Esophagus (tissue), 2 donors: ENCODE measurements at regions not wholly inside any gene's neighbourhood (a gene's known extent, or its start where the extent isn't known, plus 50 kb on each side); places are given as distances from the start of the nearest gene placed in this dataset.

Source experiments
- H3K27ac ChIP-seq, 2 donors: one replicate each; pipeline ENCODE4 v1.5.1; 2013; ENCODE audit warnings: low read depth in 2 of 2, mild to moderate bottlenecking in 2 of 2, inconsistent platforms in 1 of 2, low read length in 1 of 2, moderate library complexity in 1 of 2
- H3K27me3 ChIP-seq, 2 donors: one replicate each; pipeline ENCODE4 v1.6.1; 2013; ENCODE audit warnings: low read length in 2 of 2, control low read depth in 1 of 2, mild to moderate bottlenecking in 1 of 2; ENCODE audit not compliant: insufficient read depth in 2 of 2, control insufficient read depth in 1 of 2
- H3K36me3 ChIP-seq, 2 donors: one replicate each; pipeline ENCODE4 v1.6.1; 2013; ENCODE audit warnings: low read length in 1 of 2; ENCODE audit not compliant: control insufficient read depth in 2 of 2, insufficient read depth in 2 of 2
- H3K4me1 ChIP-seq, 2 donors: one replicate each; pipeline ENCODE4 v1.6.1; 2013; ENCODE audit warnings: low read length in 1 of 2; ENCODE audit not compliant: control insufficient read depth in 2 of 2, insufficient read depth in 2 of 2
- H3K4me3 ChIP-seq, 2 donors: one replicate each; pipeline ENCODE4 v1.5.1; 2013; ENCODE audit warnings: low read length in 2 of 2, mild to moderate bottlenecking in 2 of 2, low read depth in 1 of 2, moderate library complexity in 1 of 2
- H3K9me3 ChIP-seq, 2 donors: one replicate each; pipeline ENCODE4 v1.6.1; 2013; ENCODE audit warnings: mild to moderate bottlenecking in 2 of 2, low read depth in 1 of 2, low read length in 1 of 2, moderate library complexity in 1 of 2; ENCODE audit not compliant: control insufficient read depth in 2 of 2, insufficient read depth in 1 of 2
- WGBS, 2 donors: extraction: QIAGEN DNeasy Blood & Tissue Kit; methylation state at CpG; one replicate each; pipeline ENCODE4 v1.1.7; 2013; 5-methylcytosine and 5-hydroxymethylcytosine counted together
- donor health status: healthy with polysubstance abuse.
- donor health status: Bipolar disorder and iron deficiency.

DNA sequence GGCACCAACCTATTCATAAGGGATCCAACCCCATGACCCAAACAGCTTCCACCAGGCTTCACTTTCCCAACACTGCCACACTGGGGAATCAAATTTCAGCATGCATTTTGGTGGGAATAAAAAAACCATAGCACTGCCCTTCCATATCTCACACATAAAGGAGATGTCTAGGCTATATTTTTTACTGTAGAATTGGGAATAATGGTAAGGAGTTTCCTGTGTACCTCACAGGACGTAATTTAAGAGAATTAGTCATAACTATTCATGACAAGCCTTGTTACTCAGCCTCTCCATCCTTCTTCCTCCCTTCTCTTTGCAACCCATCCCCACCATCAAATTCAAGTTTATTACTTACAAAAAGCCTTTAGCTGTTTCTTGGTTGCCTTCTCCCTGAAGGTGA lies 352.1 kb downstream of the MLLT3 start:
- 56 to 71% methylated on average over 1 of the region's 1 CpG for WGBS, 2 donors
- H3K4me1 ChIP-seq: no peaks in the 10 kb centered on the region
- no peaks in the 10 kb centered on the region for H3K27me3 ChIP-seq
- H3K27ac ChIP-seq: no peak overlapping the region
- H3K9me3 ChIP-seq: no peaks in the 10 kb centered on the region
- no peaks in the 10 kb centered on the region for H3K36me3 ChIP-seq
- H3K4me3 ChIP-seq: no peak overlapping the region

DNA sequence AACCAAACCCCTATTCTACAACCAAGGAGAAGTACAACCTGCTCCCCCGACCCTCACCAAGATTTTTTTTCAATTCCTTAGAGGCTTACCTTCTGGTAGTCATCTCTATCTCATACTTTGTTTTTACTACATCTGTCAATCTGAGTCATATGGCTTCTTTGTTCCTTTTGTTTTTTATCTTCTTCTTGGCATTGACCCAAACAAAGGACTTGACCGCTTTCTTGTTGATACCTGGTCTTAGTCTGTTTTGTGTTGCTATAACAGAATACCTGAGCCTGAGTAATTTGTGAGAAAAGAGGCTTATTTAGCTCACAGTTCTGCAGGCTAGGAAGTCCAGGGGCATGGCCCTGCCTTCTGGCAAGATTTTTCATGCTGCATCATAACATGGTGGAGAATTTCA lies 352.7 kb downstream of the MLLT3 start:
- Histone ChIP-seq H3K36me3 (no peaks in the 10 kb centered on the region), H3K4me3 (no peak overlapping the region), H3K27ac (no peak overlapping the region), H3K27me3 (no peaks in the 10 kb centered on the region), H3K4me1 (no peaks in the 10 kb centered on the region), H3K9me3 (no peaks in the 10 kb centered on the region)
- 66 to 79% methylated on average over 2 of the region's 2 CpGs for WGBS, 2 donors

DNA sequence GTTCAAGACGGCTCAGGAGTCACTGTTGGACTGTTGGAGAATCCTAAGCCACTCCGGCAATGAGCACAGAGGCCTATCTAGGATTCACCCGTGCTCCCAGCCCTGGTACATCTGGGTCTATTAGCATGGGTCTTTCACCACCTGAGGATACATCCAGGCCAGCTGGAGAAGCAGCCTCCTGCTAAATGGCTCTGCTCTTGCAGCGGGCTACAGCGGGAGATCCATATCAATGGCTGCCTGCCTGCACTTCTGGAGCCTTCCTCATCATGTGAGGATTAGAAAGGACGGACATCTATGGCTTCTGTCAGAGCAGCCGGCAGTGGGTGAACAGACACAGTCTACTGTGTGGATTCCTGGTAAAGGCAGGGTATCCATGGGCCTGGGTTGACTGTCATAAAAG lies 357.4 kb downstream of the MLLT3 start:
- Histone ChIP-seq H3K36me3 (no peaks in the 10 kb centered on the region), H3K9me3 (no peaks in the 10 kb centered on the region), H3K27ac (no peak overlapping the region), H3K4me3 (no peak overlapping the region), H3K27me3 (peaks cover 0 to 3% of the 10 kb centered on the region in 2 donors), H3K4me1 (no peaks in the 10 kb centered on the region)
- WGBS, 2 donors: 84 to 85% methylated on average over 7 of the region's 7 CpGs

DNA sequence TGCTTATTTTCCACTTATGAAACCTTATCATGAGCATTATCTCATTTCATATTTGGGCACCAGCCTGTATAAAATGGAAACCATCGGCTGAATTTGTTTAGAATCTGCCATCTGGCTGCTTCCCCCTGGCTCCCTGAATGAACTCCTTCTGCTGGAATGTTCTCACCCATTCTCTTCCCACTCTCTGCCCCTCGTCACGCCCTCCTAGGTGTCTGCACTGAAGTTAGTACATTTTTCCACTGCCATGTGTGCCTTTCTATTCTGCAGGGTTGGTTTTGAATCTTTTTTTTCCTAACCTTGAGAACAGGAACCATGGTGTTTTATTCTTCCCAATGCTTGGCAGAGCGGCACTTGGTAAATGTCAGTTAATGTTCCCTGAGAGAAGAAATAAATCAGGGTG lies 359.7 kb downstream of the MLLT3 start:
- Histone ChIP-seq H3K4me1 (no peaks in the 10 kb centered on the region), H3K27ac (no peak overlapping the region), H3K27me3 (peaks cover 0 to 3% of the 10 kb centered on the region in 2 donors), H3K36me3 (no peaks in the 10 kb centered on the region), H3K4me3 (no peak overlapping the region), H3K9me3 (no peaks in the 10 kb centered on the region)
- WGBS, 2 donors: 68 to 84% methylated on average over 4 of the region's 4 CpGs

DNA sequence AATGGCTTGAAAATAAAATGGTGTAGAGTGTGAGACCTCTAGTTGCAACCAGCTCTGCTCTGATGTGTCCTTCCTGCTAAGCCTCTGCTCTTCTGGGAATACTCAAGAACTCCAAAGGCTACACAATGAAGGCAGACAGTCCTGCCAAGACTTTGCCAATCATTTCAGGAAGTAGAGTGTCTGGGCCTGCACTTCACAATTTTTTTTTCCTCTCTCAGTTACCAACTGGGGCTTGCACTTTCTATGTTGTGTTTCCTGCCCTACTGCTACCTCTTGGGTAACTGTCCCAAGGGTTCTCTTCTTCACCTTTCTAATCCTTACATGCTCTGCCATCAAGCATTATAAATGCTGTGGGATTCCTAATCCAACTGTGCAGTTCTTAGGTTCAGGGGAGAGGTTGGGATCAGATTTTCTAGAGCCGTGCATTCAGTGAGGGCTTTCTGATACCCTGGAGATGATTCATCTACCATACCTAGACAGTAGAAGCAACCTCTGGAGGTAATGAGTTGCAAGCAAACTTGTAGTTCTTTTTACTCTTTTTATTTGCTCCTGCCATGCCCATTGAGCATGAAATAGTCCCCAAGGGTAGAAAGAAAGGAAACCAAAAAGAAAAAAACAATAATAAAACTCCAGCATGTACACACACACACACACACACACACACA lies 365.9 kb downstream of the MLLT3 start:
- H3K27me3 ChIP-seq: no peaks in the 10 kb centered on the region
- WGBS, 2 donors: 48 to 80% methylated on average over 1 of the region's 1 CpG
- no peaks in the 10 kb centered on the region for H3K9me3 ChIP-seq
- no peak overlapping the region for H3K4me3 ChIP-seq
- no peaks in the 10 kb centered on the region for H3K4me1 ChIP-seq
- H3K27ac ChIP-seq: no peak overlapping the region
- H3K36me3 ChIP-seq: no peaks in the 10 kb centered on the region

DNA sequence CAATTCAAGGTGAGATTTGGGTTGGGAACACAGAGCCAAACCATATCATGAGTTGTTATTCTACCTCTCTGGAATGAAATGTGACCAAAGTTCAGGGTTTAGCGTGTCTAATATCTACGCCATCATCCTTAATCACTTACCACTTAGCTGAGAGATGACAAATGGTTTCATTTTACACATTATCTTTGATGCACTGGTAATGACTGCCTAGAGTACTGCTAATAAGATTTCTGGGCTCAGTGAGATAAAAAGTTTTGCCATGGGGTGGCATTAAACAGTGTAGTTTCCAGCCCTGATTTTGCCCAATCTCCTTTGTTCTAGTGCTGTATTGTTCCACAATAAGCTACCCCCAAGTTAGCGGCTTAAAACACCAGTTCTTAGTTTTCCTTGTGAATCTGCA lies 367.2 kb downstream of the MLLT3 start:
- WGBS, 2 donors: 82 to 93% methylated on average over 3 of the region's 3 CpGs
- no peak overlapping the region for H3K4me3 ChIP-seq

DNA sequence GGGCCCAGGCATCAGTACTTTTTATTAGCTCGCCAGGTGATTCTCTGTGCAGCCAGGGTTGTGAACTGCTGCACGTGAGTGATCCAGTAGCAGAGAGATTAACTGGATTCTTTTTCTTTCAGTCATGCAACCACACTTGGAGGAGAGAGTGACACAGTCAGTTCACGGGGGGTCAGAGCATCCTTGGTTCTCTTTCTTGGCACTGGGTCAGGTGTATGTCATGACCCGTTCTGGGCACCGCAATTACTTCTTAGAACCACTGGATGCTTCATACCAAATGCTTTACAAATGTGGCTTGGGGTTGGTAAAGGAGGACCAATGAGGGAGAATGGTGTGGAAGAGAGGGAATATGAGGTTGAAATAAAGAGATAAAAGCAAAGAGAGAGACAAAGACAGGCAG lies 368.7 kb downstream of the MLLT3 start:
- no peak overlapping the region for H3K27ac ChIP-seq
- H3K9me3 ChIP-seq: no peaks in the 10 kb centered on the region
- no peaks in the 10 kb centered on the region for H3K27me3 ChIP-seq
- no peaks in the 10 kb centered on the region for H3K4me1 ChIP-seq
- no peak overlapping the region for H3K4me3 ChIP-seq
- H3K36me3 ChIP-seq: no peaks in the 10 kb centered on the region
- WGBS, 2 donors: 76 to 82% methylated on average over 5 of the region's 5 CpGs

More for the DNA sequence above, 367.2 kb downstream of the MLLT3 start:
- H3K9me3 ChIP-seq: no peaks in the 10 kb centered on the region
- H3K36me3 ChIP-seq: no peaks in the 10 kb centered on the region
- H3K27ac ChIP-seq: no peak overlapping the region
- no peaks in the 10 kb centered on the region for H3K4me1 ChIP-seq
- no peaks in the 10 kb centered on the region for H3K27me3 ChIP-seq

DNA sequence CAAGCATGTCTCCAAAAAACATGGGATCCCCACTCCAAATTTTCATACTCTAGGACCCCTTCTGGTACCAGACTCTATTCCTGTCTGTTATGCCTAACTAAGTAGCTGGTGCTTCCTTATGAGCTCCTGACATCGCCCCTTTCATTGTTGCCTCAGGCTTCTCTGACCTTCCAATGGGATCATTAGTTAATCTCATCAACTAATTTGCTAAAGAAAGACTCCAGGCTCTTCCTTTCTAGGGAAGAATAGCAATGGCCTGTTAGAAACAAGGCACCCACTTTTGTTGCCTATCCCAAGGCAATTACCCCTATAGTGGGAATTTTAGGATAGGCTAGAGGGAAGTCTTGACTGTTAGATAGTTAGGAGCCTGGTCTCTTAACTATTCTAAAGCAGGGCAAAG lies 369.5 kb downstream of the MLLT3 start:
- no peaks in the 10 kb centered on the region for H3K36me3 ChIP-seq
- H3K4me3 ChIP-seq: no peak overlapping the region
- WGBS, 2 donors: 92 to 94% methylated on average over 1 of the region's 1 CpG
- no peaks in the 10 kb centered on the region for H3K9me3 ChIP-seq
- no peaks in the 10 kb centered on the region for H3K4me1 ChIP-seq
- H3K27me3 ChIP-seq: no peaks in the 10 kb centered on the region
- H3K27ac ChIP-seq: no peak overlapping the region

DNA sequence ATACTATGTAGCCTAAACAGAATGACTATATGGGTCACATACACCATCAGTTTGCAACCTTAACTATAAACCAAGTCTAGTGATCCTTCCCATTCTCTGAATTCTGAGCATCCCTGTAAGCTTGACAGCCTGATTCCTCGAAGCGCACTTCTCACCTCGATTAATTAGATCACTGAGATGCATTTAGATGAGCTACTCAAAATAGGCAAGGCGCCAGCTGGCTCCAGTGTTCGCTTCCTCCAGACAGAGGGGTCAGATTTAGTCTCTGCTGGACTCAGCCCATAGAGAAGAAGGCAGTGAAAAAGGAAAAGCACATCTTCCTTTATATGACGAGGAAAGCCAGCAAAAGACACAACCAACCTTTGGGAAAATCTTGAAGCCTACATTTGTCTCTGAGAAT lies 371.5 kb downstream of the MLLT3 start:
- no peaks in the 10 kb centered on the region for H3K36me3 ChIP-seq
- H3K4me1 ChIP-seq: no peaks in the 10 kb centered on the region
- no peaks in the 10 kb centered on the region for H3K27me3 ChIP-seq
- H3K27ac ChIP-seq: no peak overlapping the region
- H3K4me3 ChIP-seq: no peak overlapping the region
- WGBS, 2 donors: 77 to 81% methylated on average over 6 of the region's 6 CpGs
- no peaks in the 10 kb centered on the region for H3K9me3 ChIP-seq

DNA sequence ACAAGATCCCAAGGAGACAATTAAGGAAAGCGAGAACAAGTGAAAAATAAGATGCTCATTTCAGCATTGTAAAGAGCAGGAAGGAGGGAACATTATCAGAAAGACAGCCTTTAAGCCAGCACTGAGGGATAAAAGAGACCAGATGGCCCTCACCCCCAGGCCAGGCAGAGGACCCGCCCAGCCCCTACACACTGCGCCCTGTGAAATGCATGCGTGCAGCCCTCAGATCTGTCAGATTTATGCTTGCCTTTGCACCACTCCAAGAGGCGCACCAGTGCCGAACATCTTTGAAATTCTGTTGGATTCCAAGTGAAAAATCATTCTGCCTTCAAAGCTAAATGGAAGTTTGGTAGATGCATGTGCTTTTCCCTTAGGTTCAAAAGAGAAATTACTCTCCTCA lies 378.0 kb downstream of the MLLT3 start:
- H3K4me3 ChIP-seq: no peak overlapping the region
- no peaks in the 10 kb centered on the region for H3K36me3 ChIP-seq
- H3K4me1 ChIP-seq: no peaks in the 10 kb centered on the region
- no peak overlapping the region for H3K27ac ChIP-seq
- WGBS, 2 donors: 87 to 94% methylated on average over 6 of the region's 6 CpGs
- H3K27me3 ChIP-seq: no peaks in the 10 kb centered on the region
- no peaks in the 10 kb centered on the region for H3K9me3 ChIP-seq
